ENCODE measurements at regions not wholly inside any gene's neighbourhood (a gene's known extent, or its start where the extent isn't known, plus 50 kb on each side); places are given as distances from the start of the nearest gene placed in this dataset.
"Not testable (repeated sequence)": the region's sequence is repeated elsewhere in the genome, so short reads cannot be mapped to it uniquely, and the experiment has no call there.

- DNase-seq (ENCODE audit: low spot score in 2 of 2); H3K9me3 Mint-ChIP-seq; H3K27ac Mint-ChIP-seq; H3K4me3 Mint-ChIP-seq; H3K4me1 Mint-ChIP-seq; H3K36me3 Mint-ChIP-seq; H3K27me3 Mint-ChIP-seq; ATAC-seq (ENCODE audit: low read depth): not testable (repeated sequence)
Measured at GRCh38 chrX:42342981-42343380, 419.6 kb upstream of the CASK start.

Data from memory B cell (primary cell).